ENCODE measurements at regions not wholly inside any gene's neighbourhood (a gene's known extent, or its start where the extent isn't known, plus 50 kb on each side); places are given as distances from the start of the nearest gene placed in this dataset.

DNA sequence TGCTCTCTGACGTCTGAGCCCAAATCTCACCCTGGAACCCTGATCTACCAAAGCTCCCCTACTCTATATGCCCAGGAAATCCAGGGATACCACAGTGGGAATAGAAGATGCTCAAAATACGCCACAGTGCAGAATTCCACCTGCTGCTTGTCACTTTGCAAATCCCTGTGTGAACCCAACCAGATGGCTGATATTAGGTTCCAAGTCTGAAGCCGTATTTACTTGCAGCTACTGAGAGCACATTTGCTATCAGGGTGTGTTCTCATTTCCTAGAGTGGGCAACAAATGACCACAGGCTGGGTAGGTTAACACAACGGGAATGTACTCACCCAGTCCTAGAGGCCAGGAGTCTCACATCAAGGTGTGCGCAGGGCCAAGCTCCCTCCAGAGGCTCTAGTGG lies 126.8 kb downstream of the MXRA5 start:
- Histone ChIP-seq H3K36me3 (no peaks in the 10 kb centered on the region), H3K4me1 (no peaks in the 10 kb centered on the region), H3K9me3 (no peaks in the 10 kb centered on the region), H3K27me3 (replicated peaks in 1 of 7) (no peaks in the 10 kb centered on the region), H3K4me3 (no peak overlapping the region), H3K27ac (no peak overlapping the region)
- DNase-seq, result no peak
- intact Hi-C loops (cut with DNase I; ENCODE audit: low total_unique reads), result no loop called here
- WGBS, 5 donors, result 67 to 85% (median 72%) methylated on average over 2 to 5 of the region's 5 CpGs
- TF ChIP-seq, protein P1, sequence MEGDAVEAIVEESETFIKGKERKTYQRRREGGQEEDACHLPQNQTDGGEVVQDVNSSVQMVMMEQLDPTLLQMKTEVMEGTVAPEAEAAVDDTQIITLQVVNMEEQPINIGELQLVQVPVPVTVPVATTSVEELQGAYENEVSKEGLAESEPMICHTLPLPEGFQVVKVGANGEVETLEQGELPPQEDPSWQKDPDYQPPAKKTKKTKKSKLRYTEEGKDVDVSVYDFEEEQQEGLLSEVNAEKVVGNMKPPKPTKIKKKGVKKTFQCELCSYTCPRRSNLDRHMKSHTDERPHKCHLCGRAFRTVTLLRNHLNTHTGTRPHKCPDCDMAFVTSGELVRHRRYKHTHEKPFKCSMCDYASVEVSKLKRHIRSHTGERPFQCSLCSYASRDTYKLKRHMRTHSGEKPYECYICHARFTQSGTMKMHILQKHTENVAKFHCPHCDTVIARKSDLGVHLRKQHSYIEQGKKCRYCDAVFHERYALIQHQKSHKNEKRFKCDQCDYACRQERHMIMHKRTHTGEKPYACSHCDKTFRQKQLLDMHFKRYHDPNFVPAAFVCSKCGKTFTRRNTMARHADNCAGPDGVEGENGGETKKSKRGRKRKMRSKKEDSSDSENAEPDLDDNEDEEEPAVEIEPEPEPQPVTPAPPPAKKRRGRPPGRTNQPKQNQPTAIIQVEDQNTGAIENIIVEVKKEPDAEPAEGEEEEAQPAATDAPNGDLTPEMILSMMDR (IDR thresholded peaks at IDR 0.05 in 8 of 11, conservative IDR thresholded peaks at IDR 0.05 in 3 of 11), result no peak
- TF ChIP-seq POLR2AphosphoS5 (IDR thresholded peaks at IDR 0.05) (no peak), POLR2A (IDR thresholded peaks at IDR 0.05) (no peak)

DNA sequence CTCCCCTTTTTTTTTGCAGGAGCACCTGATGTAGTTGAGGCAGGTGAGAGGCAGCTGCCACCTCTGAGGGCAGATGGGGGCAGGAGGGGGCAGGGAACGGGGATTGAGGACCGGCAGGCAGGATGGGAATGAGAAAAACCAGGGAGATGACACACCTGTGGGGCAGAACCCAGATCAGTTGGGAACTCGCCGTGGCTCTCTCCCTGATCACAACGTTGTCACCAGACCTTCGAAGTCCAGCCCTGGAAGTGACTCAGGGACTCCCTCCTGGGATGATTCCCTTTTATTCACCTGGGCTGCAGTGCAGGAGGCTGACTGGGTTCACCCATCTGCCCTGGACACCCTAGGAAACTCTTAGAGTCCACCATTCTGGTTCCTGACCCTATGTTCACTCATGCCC lies 127.2 kb downstream of the MXRA5 start:
- Histone ChIP-seq H3K27me3 (replicated peaks in 1 of 7) (no peaks in the 10 kb centered on the region), H3K27ac (no peak overlapping the region), H3K4me1 (no peaks in the 10 kb centered on the region), H3K36me3 (no peaks in the 10 kb centered on the region), H3K4me3 (no peak overlapping the region), H3K9me3 (no peaks in the 10 kb centered on the region)
- intact Hi-C loops (cut with DNase I; ENCODE audit: low total_unique reads), result no loop called here
- TF ChIP-seq POLR2A (IDR thresholded peaks at IDR 0.05), result no peak
- TF ChIP-seq, protein P1 (IDR thresholded peaks at IDR 0.05 in 8 of 11, conservative IDR thresholded peaks at IDR 0.05 in 3 of 11), result no peak
- no peak for TF ChIP-seq POLR2AphosphoS5 (IDR thresholded peaks at IDR 0.05)
- 56 to 97% (median 83%) methylated on average over 4 to 6 of the region's 6 CpGs for WGBS, 5 donors
- DNase-seq, result no peak

DNA sequence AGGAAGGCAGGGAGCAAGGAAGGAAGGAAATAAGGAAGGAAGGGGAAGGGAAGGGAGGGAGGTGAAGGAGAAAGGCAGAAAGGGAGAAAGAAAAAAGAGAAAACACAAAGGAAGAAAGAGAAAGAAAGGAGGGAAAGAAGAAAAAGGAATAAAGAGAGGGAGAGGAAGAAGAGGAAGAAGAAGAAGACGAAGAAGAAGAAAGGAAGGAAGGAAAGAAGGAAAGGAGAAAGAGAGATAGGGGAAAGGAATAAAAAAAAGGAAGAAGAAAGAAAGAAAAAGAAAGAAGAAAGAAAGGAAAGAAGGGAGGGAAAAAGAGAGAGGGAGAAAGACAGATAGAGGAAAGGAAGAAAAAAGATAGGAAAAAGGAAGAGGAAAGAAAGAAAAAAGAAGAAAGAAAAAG lies 128.0 kb downstream of the MXRA5 start:
- intact Hi-C loops (cut with DNase I; ENCODE audit: low total_unique reads), result no loop called here
- Histone ChIP-seq H3K27me3 (replicated peaks in 1 of 7) (no peaks in the 10 kb centered on the region), H3K36me3 (no peaks in the 10 kb centered on the region), H3K4me1 (no peaks in the 10 kb centered on the region), H3K9me3 (no peaks in the 10 kb centered on the region), H3K27ac (no peak overlapping the region), H3K4me3 (no peak overlapping the region)
- WGBS, 5 donors, result 68 to 96% (median 76%) methylated on average over 1 of the region's 1 CpG
- no peak for DNase-seq
- TF ChIP-seq POLR2A (IDR thresholded peaks at IDR 0.05) (no peak), POLR2AphosphoS5 (IDR thresholded peaks at IDR 0.05) (no peak)

DNA sequence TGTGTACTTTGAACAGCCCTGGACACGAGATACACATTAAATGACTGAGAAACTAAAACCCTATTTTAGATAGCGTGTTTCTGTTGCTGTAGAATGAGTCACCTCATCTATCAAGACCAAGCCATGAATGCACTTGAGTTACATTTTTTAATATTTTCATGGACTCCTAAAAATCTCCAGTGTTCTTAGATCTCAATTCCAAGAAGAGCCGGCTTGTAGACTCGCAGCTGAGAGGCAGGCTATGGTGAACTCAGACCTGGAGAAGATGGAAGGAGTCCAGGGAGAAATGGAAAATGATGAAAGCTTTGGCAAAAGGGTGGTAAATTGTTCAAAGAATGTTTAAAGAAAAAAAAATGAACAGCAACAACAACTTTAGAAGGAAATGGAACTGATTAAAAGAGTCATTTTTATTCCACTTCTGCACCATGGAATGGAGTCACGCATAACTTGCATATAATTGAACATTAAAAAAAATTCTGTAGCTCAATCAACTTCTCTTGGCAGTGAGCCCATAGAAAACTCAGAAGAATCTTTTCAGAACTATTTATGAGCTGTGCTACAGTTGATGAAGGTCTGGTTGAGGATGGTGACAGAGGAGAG lies 129.8 kb downstream of the MXRA5 start:
- no peaks in the 10 kb centered on the region for H3K9me3 ChIP-seq
- H3K4me3 ChIP-seq, result no peak overlapping the region
- TF ChIP-seq, protein P1 (IDR thresholded peaks at IDR 0.05 in 8 of 11, conservative IDR thresholded peaks at IDR 0.05 in 3 of 11), result no peak
- no peak for TF ChIP-seq POLR2AphosphoS5 (IDR thresholded peaks at IDR 0.05)
- TF ChIP-seq POLR2A (IDR thresholded peaks at IDR 0.05), result no peak
- H3K27me3 ChIP-seq (replicated peaks in 1 of 7), result no peaks in the 10 kb centered on the region
- no peak for DNase-seq
- intact Hi-C loops (cut with DNase I; ENCODE audit: low total_unique reads), result no loop called here
- no peaks in the 10 kb centered on the region for H3K36me3 ChIP-seq
- no peak overlapping the region for H3K27ac ChIP-seq
- no peaks in the 10 kb centered on the region for H3K4me1 ChIP-seq
- 80 to 90% (median 85%) methylated on average over 5 of the region's 5 CpGs for WGBS, 5 donors

DNA sequence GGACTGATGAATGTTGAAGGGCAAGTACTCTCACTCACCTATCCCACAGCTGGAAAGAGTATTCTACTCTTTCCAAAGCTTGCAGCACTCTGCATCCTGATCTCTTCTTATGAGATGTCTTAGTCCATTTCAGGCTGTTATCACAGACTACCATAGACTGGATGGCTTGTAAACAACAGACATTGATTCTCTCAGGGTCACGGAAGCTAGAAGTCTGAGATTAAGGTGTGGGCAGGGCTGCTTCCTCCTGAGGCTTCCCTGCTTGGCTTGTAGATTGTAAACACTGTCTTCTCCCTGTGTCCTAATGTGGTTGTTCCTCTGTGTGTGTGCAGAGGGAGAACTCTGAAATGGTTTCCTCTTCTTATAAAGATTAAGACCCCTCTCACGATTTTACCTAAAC lies 131.2 kb downstream of the MXRA5 start:
- WGBS, 5 donors, result 50 to 72% (median 65%) methylated on average over 2 of the region's 2 CpGs

More for the DNA sequence above, 131.2 kb downstream of the MXRA5 start:
- H3K4me1 ChIP-seq, result no peaks in the 10 kb centered on the region
- intact Hi-C loops (cut with DNase I; ENCODE audit: low total_unique reads), result no loop called here
- H3K4me3 ChIP-seq, result no peak overlapping the region
- H3K36me3 ChIP-seq, result no peaks in the 10 kb centered on the region
- no peak overlapping the region for H3K27ac ChIP-seq
- TF ChIP-seq, protein P1 (IDR thresholded peaks at IDR 0.05 in 8 of 11, conservative IDR thresholded peaks at IDR 0.05 in 3 of 11), result no peak
- no peak for DNase-seq
- H3K9me3 ChIP-seq, result no peaks in the 10 kb centered on the region
- no peaks in the 10 kb centered on the region for H3K27me3 ChIP-seq (replicated peaks in 1 of 7)

Data from spleen (tissue), 11 donors.